Peyer's patch (tissue), 4 donors: ENCODE measurements at regions not wholly inside any gene's neighbourhood (a gene's known extent, or its start where the extent isn't known, plus 50 kb on each side); places are given as distances from the start of the nearest gene placed in this dataset.

Experiments used
- POLR2A ChIP-seq, 2 donors: fragments of 450-650 bp; IDR thresholded peaks; one replicate each; pipeline ENCODE4 v1.5.1; 2017; ENCODE audit warnings: antibody characterized with exemption in 2 of 2, mild to moderate bottlenecking in 2 of 2, moderate library complexity in 2 of 2
- TF ChIP-seq, protein P1 (sequence below), 6 experiments: fragments of 450-650 bp in 4 of 6; fragments of 200-600 bp in 2 of 6; sonication (generic) in 1 of 6; IDR thresholded peaks; one replicate each; pipeline ENCODE4 v1.5.1; 2017 to 2019; ENCODE audit warnings: antibody characterized with exemption in 6 of 6, mild to moderate bottlenecking in 3 of 6, moderate library complexity in 1 of 6

DNA sequence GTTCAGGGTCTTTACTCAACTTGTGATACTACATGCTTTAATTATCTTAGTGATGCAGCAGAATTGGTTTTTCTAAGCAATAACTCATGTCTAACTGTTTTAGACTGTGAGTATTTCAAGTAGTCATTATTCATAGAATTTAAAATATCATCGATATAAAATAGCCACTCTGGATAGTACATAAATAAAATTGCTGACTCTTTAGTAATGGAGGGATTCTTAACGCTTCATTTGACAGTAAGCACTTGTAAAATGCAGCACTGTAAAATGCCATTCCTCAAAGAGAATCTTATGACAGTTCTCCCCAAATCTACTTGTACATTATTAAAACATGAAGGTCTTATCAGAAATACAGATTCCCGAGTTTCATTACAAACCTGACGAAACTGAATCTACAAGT is 262.8 kb upstream of the LRFN5 start:
- TF ChIP-seq POLR2A (IDR thresholded peaks at IDR 0.05): no peak
- TF ChIP-seq, protein P1, sequence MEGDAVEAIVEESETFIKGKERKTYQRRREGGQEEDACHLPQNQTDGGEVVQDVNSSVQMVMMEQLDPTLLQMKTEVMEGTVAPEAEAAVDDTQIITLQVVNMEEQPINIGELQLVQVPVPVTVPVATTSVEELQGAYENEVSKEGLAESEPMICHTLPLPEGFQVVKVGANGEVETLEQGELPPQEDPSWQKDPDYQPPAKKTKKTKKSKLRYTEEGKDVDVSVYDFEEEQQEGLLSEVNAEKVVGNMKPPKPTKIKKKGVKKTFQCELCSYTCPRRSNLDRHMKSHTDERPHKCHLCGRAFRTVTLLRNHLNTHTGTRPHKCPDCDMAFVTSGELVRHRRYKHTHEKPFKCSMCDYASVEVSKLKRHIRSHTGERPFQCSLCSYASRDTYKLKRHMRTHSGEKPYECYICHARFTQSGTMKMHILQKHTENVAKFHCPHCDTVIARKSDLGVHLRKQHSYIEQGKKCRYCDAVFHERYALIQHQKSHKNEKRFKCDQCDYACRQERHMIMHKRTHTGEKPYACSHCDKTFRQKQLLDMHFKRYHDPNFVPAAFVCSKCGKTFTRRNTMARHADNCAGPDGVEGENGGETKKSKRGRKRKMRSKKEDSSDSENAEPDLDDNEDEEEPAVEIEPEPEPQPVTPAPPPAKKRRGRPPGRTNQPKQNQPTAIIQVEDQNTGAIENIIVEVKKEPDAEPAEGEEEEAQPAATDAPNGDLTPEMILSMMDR (IDR thresholded peaks at IDR 0.05): no peak
